Fibroblast of mammary gland (primary cell): ENCODE measurements at regions not wholly inside any gene's neighbourhood (a gene's known extent, or its start where the extent isn't known, plus 50 kb on each side); places are given as distances from the start of the nearest gene placed in this dataset.

Source experiments
- DNase-seq: peaks from one replicate; pipeline ENCODE4 v3.0.0-alpha.2; 2010; ENCODE audit warnings: low read depth
- H3K4me3 ChIP-seq: 2 replicates; pipeline ENCODE4 v1.5.1; 2011; ENCODE audit warnings: low read depth, mild to moderate bottlenecking, low read length, moderate library complexity; ENCODE audit not compliant: control insufficient read depth
- TF ChIP-seq, protein P1 (sequence below): conservative IDR thresholded peaks from 2 replicates; pipeline ENCODE4 v1.5.1; 2011; ENCODE audit warnings: low read depth, low read length, inconsistent platforms; ENCODE audit not compliant: control insufficient read depth, insufficient read depth

DNA sequence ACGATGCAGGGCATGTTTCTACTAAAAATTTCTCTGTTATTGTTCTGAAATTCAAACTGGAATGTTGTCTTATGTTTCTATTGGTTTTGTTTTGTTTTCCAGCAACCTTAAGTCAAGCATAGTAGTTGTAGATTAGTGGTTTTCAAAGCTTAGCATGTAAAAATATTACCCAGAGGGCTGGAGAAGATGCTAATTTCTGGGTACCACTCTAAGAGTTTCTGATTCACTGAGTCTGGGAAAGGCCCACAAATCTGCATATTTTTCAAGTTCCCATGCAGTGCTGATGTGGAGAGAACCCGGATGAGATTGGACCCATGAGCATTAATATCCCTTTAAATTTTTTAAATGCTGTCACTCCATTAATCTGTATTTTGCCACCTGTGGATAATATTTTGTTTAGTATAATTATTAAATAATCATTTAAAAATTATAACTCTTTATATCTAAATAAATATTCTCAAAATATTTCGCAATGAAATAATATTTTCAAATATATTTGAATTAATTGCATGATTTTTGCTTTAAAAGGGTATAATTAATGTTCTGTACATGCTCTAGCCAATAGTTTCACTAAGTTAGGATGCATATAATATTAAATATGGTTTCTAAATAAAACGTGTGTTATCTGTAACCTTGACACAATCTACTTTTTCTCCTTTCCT lies 1274.7 kb upstream of the CADM2 start:
- no peak for DNase-seq
- H3K4me3 ChIP-seq: no peak overlapping the region
- TF ChIP-seq, protein P1, sequence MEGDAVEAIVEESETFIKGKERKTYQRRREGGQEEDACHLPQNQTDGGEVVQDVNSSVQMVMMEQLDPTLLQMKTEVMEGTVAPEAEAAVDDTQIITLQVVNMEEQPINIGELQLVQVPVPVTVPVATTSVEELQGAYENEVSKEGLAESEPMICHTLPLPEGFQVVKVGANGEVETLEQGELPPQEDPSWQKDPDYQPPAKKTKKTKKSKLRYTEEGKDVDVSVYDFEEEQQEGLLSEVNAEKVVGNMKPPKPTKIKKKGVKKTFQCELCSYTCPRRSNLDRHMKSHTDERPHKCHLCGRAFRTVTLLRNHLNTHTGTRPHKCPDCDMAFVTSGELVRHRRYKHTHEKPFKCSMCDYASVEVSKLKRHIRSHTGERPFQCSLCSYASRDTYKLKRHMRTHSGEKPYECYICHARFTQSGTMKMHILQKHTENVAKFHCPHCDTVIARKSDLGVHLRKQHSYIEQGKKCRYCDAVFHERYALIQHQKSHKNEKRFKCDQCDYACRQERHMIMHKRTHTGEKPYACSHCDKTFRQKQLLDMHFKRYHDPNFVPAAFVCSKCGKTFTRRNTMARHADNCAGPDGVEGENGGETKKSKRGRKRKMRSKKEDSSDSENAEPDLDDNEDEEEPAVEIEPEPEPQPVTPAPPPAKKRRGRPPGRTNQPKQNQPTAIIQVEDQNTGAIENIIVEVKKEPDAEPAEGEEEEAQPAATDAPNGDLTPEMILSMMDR: no peak

DNA sequence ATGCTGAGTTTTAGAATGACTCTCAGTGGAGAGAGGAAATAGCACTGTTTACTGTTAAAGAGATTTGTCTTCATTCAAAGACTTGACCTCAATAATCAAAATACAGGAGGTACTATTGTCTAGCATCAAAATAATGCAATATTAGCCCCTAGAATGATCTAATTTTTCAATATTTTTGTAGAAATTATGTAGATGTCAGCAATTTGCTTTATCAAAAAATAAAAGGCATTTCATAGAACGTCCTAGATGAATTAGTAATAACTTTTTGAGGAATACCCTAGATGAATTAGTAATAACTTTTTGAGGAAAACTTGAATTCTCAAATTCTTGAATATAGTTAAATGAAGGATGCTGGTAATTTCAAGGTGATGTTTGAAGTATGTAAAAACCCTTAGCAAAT lies 1252.1 kb upstream of the CADM2 start:
- TF ChIP-seq, protein P1: no peak

DNA sequence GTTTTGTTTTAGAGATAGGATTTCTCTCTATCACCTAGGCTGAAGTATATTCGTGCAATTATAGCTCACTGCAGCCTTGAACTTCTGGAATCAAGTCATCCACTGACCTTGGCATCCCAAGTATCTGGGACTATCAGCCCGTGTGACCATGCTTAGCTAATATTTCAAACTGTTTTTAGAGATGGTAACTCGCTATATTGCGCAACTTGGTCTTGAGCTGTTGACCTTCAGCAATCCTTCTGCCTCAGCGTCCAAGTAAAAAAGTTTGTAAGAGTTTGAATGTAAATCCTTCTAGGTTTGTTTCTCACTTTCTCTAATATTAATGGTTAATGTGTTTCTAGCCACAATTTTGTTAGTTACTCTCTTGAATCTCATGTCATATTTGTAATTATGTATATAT lies 1243.5 kb upstream of the CADM2 start:
- H3K4me3 ChIP-seq: no peak overlapping the region
- DNase-seq: no peak
- TF ChIP-seq, protein P1: no peak

More for the DNA sequence above, 1252.1 kb upstream of the CADM2 start:
- no peak for DNase-seq
- H3K4me3 ChIP-seq: no peak overlapping the region

DNA sequence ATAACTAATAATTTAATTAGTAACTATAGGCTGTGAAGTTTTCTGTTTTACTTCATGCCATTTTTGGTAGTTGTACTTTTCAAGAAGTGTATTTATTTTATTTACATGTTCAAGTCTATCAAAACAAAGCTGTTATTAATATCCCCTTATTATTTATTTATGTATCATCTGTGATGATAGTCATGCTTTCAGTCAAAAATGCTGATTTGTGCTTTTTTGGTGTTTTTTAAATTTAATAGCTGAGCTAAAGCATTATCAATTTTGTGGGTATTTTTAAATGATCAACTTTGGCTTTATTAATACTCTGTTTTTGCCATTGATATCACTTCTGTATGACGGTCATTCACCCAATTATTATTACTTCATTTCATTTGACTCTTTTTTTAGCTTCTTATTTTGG lies 1229.2 kb upstream of the CADM2 start:
- no peak overlapping the region for H3K4me3 ChIP-seq
- TF ChIP-seq, protein P1: no peak
- DNase-seq: no peak

DNA sequence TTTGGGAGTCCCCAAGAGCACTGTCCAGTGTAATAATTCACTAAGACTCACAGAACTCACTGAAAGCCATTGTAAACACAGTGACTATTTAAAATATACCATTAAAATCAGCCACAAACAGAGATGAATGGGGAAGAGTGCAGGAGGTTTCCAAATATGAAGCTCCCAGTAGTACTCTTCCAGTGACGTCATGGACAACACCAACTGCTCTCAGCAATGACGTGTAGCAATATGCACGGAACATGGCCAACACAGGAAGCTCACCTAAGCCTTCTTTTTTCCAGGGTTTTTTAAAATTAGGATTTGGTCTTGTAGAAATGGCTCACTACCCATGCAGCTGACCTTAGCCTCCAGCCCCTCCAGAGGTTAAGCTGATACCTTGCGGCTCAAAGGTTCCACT lies 1224.1 kb upstream of the CADM2 start:
- no peak overlapping the region for H3K4me3 ChIP-seq
- TF ChIP-seq, protein P1: no peak
- DNase-seq: no peak

DNA sequence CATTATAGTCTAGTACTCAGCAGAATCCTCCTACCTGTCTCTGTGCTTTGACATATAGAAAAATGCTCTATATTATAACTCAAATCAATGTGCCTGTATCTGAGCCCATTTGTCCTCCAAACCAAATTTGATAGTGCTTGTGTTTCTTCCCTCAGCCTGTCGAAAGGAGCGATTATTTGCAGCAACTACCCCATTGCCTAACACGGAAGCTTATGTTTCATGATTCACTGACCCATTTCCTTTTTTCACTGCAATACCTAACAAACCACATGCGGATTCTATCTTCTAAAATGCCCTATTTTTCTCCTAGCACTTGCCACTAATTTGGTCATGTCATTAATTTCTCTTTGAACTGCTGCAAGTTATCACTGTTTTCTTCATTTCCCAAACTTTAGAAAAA lies 1220.6 kb upstream of the CADM2 start:
- TF ChIP-seq, protein P1: no peak
- H3K4me3 ChIP-seq: no peak overlapping the region
- no peak for DNase-seq

DNA sequence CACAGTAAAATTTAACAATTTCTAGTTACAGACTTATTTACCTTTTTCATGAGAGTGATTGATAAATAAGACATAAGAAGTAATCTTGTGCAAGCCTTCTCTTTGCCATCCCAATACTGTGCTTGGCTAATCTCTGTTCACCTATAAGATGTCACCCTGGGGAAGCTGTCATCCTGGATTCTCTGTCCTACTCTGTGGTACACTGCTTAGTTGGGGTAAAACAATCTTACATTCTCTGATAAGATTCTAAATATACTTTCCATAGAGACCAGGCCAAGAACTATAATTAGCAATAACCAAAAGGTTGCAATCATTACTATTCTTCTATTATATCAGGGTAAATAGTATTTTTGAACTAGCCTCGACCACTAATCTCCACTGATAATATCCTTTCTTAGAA lies 1218.3 kb upstream of the CADM2 start:
- no peak overlapping the region for H3K4me3 ChIP-seq
- TF ChIP-seq, protein P1: no peak
- DNase-seq: no peak
